HUES64 (cell line): ENCODE measurements at regions not wholly inside any gene's neighbourhood (a gene's known extent, or its start where the extent isn't known, plus 50 kb on each side); places are given as distances from the start of the nearest gene placed in this dataset.
A peak's percentile ranks its signal among the peaks of the same experiment; 100 is the strongest.

Experiments used
- H3K27ac ChIP-seq: 2 replicates; pipeline ENCODE4 v1.7.0; 2013; ENCODE audit warnings: low read depth, low read length, inconsistent platforms
- H3K27me3 ChIP-seq: 2 replicates; pipeline ENCODE4 v1.6.1; 2013; ENCODE audit warnings: mild to moderate bottlenecking, low read length; ENCODE audit not compliant: insufficient read depth
- H3K36me3 ChIP-seq: 2 replicates; pipeline ENCODE4 v1.6.1; 2013; ENCODE audit warnings: mild to moderate bottlenecking, low read length; ENCODE audit not compliant: insufficient read depth
- H3K4me1 ChIP-seq: 2 replicates; pipeline ENCODE4 v1.6.1; 2013; ENCODE audit warnings: mild to moderate bottlenecking, low read length, moderate library complexity; ENCODE audit not compliant: insufficient read depth
- H3K4me3 ChIP-seq: 2 replicates; pipeline ENCODE4 v1.5.1; 2013; ENCODE audit warnings: mild to moderate bottlenecking, low read length, moderate library complexity
- H3K9ac ChIP-seq: 2 replicates; pipeline ENCODE4 v1.6.1; 2013; ENCODE audit warnings: mild to moderate bottlenecking, low read depth, low read length
- H3K9me3 ChIP-seq: 2 replicates; pipeline ENCODE4 v1.6.1; 2013; ENCODE audit warnings: low read depth, low read length; ENCODE audit not compliant: insufficient read depth
- WGBS: fragments of 150-250, 120-280 bp; methylation state at CpG from one replicate; pipeline ENCODE4 v1.1.7; 2013; ENCODE audit warnings: missing lambda C conversion rate; 5-methylcytosine and 5-hydroxymethylcytosine counted together

- peaks cover 12% of the 10 kb centered on the region; the same call in 1 of the 2 replicates for H3K4me1 ChIP-seq
- WGBS: 93% methylated on average over 1 of the region's 1 CpG
Measured at GRCh38 chr21:26736449-26736848, 108.8 kb downstream of the ADAMTS1 start.

GRCh38 chr21:26732432-26733221, 112.6 kb downstream of the ADAMTS1 start:
- WGBS: 36% methylated on average over 10 of the region's 10 CpGs
- no peaks in the 10 kb centered on the region for H3K27me3 ChIP-seq
- H3K9ac ChIP-seq: 0 out of 2 replicates have a peak overlapping the region, but pooled peaks have one; percentile 9
- H3K9me3 ChIP-seq: no peaks in the 10 kb centered on the region
- H3K4me1 ChIP-seq: peaks cover 12% of the 10 kb centered on the region; the same call in 1 of the 2 replicates
- no peak overlapping the region for H3K4me3 ChIP-seq
- H3K36me3 ChIP-seq: no peaks in the 10 kb centered on the region
- H3K27ac ChIP-seq: peak overlapping the region; percentile 56

More at GRCh38 chr21:26736449-26736848, 108.8 kb downstream of the ADAMTS1 start:
- Histone ChIP-seq H3K27ac (no peak overlapping the region), H3K27me3 (no peaks in the 10 kb centered on the region), H3K9me3 (no peaks in the 10 kb centered on the region), H3K36me3 (no peaks in the 10 kb centered on the region), H3K4me3 (no peak overlapping the region), H3K9ac (no peak overlapping the region)

- no peaks in the 10 kb centered on the region; the same call in 1 of the 2 replicates for H3K4me1 ChIP-seq
- H3K36me3 ChIP-seq: no peaks in the 10 kb centered on the region
- H3K27me3 ChIP-seq: no peaks in the 10 kb centered on the region
- no peaks in the 10 kb centered on the region for H3K9me3 ChIP-seq
- H3K9ac ChIP-seq: no peak overlapping the region
- no peak overlapping the region for H3K4me3 ChIP-seq
- 90% methylated on average over 9 of the region's 9 CpGs for WGBS
- no peak overlapping the region for H3K27ac ChIP-seq
Measured at GRCh38 chr21:26719750-26720149, 125.5 kb downstream of the ADAMTS1 start.

- Histone ChIP-seq H3K4me3 (no peak overlapping the region), H3K27me3 (no peaks in the 10 kb centered on the region), H3K9me3 (no peaks in the 10 kb centered on the region), H3K9ac (no peak overlapping the region), H3K4me1 (no peaks in the 10 kb centered on the region; the same call in 1 of the 2 replicates), H3K36me3 (no peaks in the 10 kb centered on the region), H3K27ac (no peak overlapping the region)
- 60% methylated on average over 3 of the region's 5 CpGs for WGBS
Measured at GRCh38 chr21:26717146-26717739, 128.0 kb downstream of the ADAMTS1 start.

- no peaks in the 10 kb centered on the region for H3K27me3 ChIP-seq
Measured at GRCh38 chr21:26715878-26716506, 129.2 kb downstream of the ADAMTS1 start.

GRCh38 chr21:26715116-26715515, 130.1 kb downstream of the ADAMTS1 start:
- H3K9ac ChIP-seq: no peak overlapping the region
- 88% methylated on average over 4 of the region's 4 CpGs for WGBS
- H3K36me3 ChIP-seq: no peaks in the 10 kb centered on the region
- peaks cover 7% of the 10 kb centered on the region for H3K4me1 ChIP-seq
- H3K9me3 ChIP-seq: no peaks in the 10 kb centered on the region
- H3K27me3 ChIP-seq: no peaks in the 10 kb centered on the region
- no peak overlapping the region for H3K27ac ChIP-seq
- H3K4me3 ChIP-seq: no peak overlapping the region

More at GRCh38 chr21:26715878-26716506, 129.2 kb downstream of the ADAMTS1 start:
- 39% methylated on average over 7 of the region's 7 CpGs for WGBS
- Histone ChIP-seq H3K27ac (no peak overlapping the region), H3K4me1 (no peaks in the 10 kb centered on the region; the same call in 1 of the 2 replicates), H3K4me3 (no peak overlapping the region), H3K36me3 (no peaks in the 10 kb centered on the region), H3K9ac (no peak overlapping the region), H3K9me3 (no peaks in the 10 kb centered on the region)

GRCh38 chr21:26710155-26710554, 135.1 kb downstream of the ADAMTS1 start:
- Histone ChIP-seq H3K9me3 (no peaks in the 10 kb centered on the region), H3K4me3 (no peak overlapping the region), H3K4me1 (peaks cover 7% of the 10 kb centered on the region), H3K27me3 (no peaks in the 10 kb centered on the region), H3K36me3 (no peaks in the 10 kb centered on the region), H3K27ac (peak overlapping the region; percentile 63; the same call in 1 of the 2 replicates), H3K9ac (no peak overlapping the region)
- 57% methylated on average over 11 of the region's 11 CpGs for WGBS

- peaks cover 7% of the 10 kb centered on the region for H3K4me1 ChIP-seq
- no peaks in the 10 kb centered on the region for H3K9me3 ChIP-seq
- H3K36me3 ChIP-seq: no peaks in the 10 kb centered on the region
- H3K27ac ChIP-seq: no peak overlapping the region
- 95% methylated on average over 7 of the region's 7 CpGs for WGBS
- no peak overlapping the region for H3K4me3 ChIP-seq
- H3K27me3 ChIP-seq: no peaks in the 10 kb centered on the region
- no peak overlapping the region for H3K9ac ChIP-seq
Measured at GRCh38 chr21:26709090-26709489, 136.0 kb upstream of the CYYR1 start.

GRCh38 chr21:26708223-26708800, 135.2 kb upstream of the CYYR1 start:
- H3K27ac ChIP-seq: no peak overlapping the region
- no peak overlapping the region for H3K9ac ChIP-seq
- H3K27me3 ChIP-seq: no peaks in the 10 kb centered on the region
- no peak overlapping the region for H3K4me3 ChIP-seq
- H3K4me1 ChIP-seq: peaks cover 7% of the 10 kb centered on the region
- WGBS: 97% methylated on average over 3 of the region's 3 CpGs
- H3K9me3 ChIP-seq: 0 out of 2 replicates have a peak, but pooled peaks cover 4% of the 10 kb centered on the region
- H3K36me3 ChIP-seq: no peaks in the 10 kb centered on the region

- Histone ChIP-seq H3K4me3 (no peak overlapping the region), H3K27ac (no peak overlapping the region), H3K27me3 (no peaks in the 10 kb centered on the region), H3K36me3 (no peaks in the 10 kb centered on the region), H3K4me1 (peaks cover 7% of the 10 kb centered on the region), H3K9me3 (0 out of 2 replicates have a peak, but pooled peaks cover 4% of the 10 kb centered on the region), H3K9ac (no peak overlapping the region)
- 42% methylated on average over 2 of the region's 2 CpGs for WGBS
Measured at GRCh38 chr21:26707246-26707645, 134.2 kb upstream of the CYYR1 start.

- no peak overlapping the region for H3K9ac ChIP-seq
- no peak overlapping the region for H3K4me3 ChIP-seq
- no peaks in the 10 kb centered on the region for H3K36me3 ChIP-seq
- 96% methylated on average over 3 of the region's 3 CpGs for WGBS
- no peaks in the 10 kb centered on the region for H3K4me1 ChIP-seq
- no peaks in the 10 kb centered on the region for H3K9me3 ChIP-seq
- H3K27me3 ChIP-seq: no peaks in the 10 kb centered on the region
- no peak overlapping the region for H3K27ac ChIP-seq
Measured at GRCh38 chr21:26698416-26698815, 125.3 kb upstream of the CYYR1 start.
